D721Med (cell line): ENCODE measurements at regions not wholly inside any gene's neighbourhood (a gene's known extent, or its start where the extent isn't known, plus 50 kb on each side); places are given as distances from the start of the nearest gene placed in this dataset.
"Not testable (repeated sequence)": the region's sequence is repeated elsewhere in the genome, so short reads cannot be mapped to it uniquely, and the experiment has no call there.

Experiments used
- DNase-seq: peaks from one replicate; pipeline ENCODE4 v3.0.0; 2011; ENCODE audit warnings: low spot score; ENCODE audit not compliant: insufficient read length
- FAIRE-seq: peaks from 2 replicates; lab custom pipeline; 2011; peaks lifted over from hg19 to GRCh38; lab: Jason Lieb, UNC
- TF ChIP-seq, protein P1 (sequence below): IDR thresholded peaks from 2 replicates; pipeline ENCODE4 v1.5.1; 2012; ENCODE audit warnings: mild to moderate bottlenecking, control low read depth; ENCODE audit not compliant: insufficient read depth; ENCODE audit errors: missing control alignments

- TF ChIP-seq, protein P1, sequence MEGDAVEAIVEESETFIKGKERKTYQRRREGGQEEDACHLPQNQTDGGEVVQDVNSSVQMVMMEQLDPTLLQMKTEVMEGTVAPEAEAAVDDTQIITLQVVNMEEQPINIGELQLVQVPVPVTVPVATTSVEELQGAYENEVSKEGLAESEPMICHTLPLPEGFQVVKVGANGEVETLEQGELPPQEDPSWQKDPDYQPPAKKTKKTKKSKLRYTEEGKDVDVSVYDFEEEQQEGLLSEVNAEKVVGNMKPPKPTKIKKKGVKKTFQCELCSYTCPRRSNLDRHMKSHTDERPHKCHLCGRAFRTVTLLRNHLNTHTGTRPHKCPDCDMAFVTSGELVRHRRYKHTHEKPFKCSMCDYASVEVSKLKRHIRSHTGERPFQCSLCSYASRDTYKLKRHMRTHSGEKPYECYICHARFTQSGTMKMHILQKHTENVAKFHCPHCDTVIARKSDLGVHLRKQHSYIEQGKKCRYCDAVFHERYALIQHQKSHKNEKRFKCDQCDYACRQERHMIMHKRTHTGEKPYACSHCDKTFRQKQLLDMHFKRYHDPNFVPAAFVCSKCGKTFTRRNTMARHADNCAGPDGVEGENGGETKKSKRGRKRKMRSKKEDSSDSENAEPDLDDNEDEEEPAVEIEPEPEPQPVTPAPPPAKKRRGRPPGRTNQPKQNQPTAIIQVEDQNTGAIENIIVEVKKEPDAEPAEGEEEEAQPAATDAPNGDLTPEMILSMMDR: no peak
- DNase-seq (no peak), FAIRE-seq (no peak)
Measured at GRCh38 chr10:21463436-21463835, 62.0 kb downstream of the SKIDA1 start.

GRCh38 chr10:21458126-21458871 lies 67.2 kb downstream of the SKIDA1 start:
- FAIRE-seq (no peak), DNase-seq (no peak)

GRCh38 chr10:21456160-21456559 lies 69.3 kb downstream of the SKIDA1 start:
- TF ChIP-seq, protein P1: no peak
- DNase-seq (no peak), FAIRE-seq (no peak)

More at GRCh38 chr10:21458126-21458871, 67.2 kb downstream of the SKIDA1 start:
- TF ChIP-seq, protein P1: no peak

- DNase-seq: no peak
- TF ChIP-seq, protein P1: no peak
- FAIRE-seq: no peak
Measured at GRCh38 chr10:21452203-21452602, 73.3 kb downstream of the SKIDA1 start.

GRCh38 chr10:21449288-21449966 lies 76.1 kb downstream of the SKIDA1 start:
- FAIRE-seq (no peak), DNase-seq (no peak)
- TF ChIP-seq, protein P1: no peak

- no peak for FAIRE-seq
- DNase-seq: no peak
- TF ChIP-seq, protein P1: no peak
Measured at GRCh38 chr10:21445163-21445562, 80.3 kb downstream of the SKIDA1 start.

- no peak for FAIRE-seq
- TF ChIP-seq, protein P1: no peak
- no peak for DNase-seq
Measured at GRCh38 chr10:21441625-21442024, 83.9 kb downstream of the SKIDA1 start.

GRCh38 chr10:21438914-21439313 lies 86.6 kb downstream of the SKIDA1 start:
- not testable (repeated sequence) for DNase-seq, FAIRE-seq
